ENCODE measurements at regions not wholly inside any gene's neighbourhood (a gene's known extent, or its start where the extent isn't known, plus 50 kb on each side); places are given as distances from the start of the nearest gene placed in this dataset.
"Not testable (repeated sequence)": the region's sequence is repeated elsewhere in the genome, so short reads cannot be mapped to it uniquely, and the experiment has no call there.

DNA sequence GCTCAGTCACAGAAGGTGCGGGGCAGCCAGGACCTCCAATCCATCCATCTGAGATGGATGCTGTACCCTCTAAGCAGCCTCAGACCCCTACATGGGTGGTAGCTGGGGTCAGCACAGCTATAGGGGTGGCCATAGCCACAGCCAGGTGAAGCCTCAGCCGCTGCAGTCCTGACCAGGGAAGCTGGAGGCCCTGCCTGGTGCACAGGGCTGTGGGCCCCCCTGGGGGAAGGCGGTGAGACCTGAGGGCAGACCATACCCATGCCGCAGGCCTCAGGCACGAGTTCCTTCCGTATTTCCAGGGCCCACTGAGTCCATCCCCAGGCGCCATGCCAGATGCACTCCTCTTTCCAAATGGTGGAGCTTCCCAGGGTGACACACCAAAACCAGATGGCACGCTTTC is 96.6 kb upstream of the KDM7A start (continued):
- TF ChIP-seq, protein P1, sequence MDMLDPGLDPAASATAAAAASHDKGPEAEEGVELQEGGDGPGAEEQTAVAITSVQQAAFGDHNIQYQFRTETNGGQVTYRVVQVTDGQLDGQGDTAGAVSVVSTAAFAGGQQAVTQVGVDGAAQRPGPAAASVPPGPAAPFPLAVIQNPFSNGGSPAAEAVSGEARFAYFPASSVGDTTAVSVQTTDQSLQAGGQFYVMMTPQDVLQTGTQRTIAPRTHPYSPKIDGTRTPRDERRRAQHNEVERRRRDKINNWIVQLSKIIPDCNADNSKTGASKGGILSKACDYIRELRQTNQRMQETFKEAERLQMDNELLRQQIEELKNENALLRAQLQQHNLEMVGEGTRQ (IDR thresholded peaks at IDR 0.05; ENCODE audit: borderline replicate concordance, low read depth, low read length): no peak
- no peak for TF ChIP-seq POLR2AphosphoS5 (IDR thresholded peaks at IDR 0.05; ENCODE audit: low read depth, low read length)
- TF ChIP-seq FOSL2 (IDR thresholded peaks at IDR 0.05; ENCODE audit: borderline replicate concordance, low read depth): no peak
- no peak for TF ChIP-seq FOXJ3 (CRISPR knock-in tag; IDR thresholded peaks at IDR 0.05)
- TF ChIP-seq, protein P2, sequence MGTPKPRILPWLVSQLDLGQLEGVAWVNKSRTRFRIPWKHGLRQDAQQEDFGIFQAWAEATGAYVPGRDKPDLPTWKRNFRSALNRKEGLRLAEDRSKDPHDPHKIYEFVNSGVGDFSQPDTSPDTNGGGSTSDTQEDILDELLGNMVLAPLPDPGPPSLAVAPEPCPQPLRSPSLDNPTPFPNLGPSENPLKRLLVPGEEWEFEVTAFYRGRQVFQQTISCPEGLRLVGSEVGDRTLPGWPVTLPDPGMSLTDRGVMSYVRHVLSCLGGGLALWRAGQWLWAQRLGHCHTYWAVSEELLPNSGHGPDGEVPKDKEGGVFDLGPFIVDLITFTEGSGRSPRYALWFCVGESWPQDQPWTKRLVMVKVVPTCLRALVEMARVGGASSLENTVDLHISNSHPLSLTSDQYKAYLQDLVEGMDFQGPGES (IDR thresholded peaks at IDR 0.05; ENCODE audit: low read depth, low read length): no peak
- TF ChIP-seq, protein P3, sequence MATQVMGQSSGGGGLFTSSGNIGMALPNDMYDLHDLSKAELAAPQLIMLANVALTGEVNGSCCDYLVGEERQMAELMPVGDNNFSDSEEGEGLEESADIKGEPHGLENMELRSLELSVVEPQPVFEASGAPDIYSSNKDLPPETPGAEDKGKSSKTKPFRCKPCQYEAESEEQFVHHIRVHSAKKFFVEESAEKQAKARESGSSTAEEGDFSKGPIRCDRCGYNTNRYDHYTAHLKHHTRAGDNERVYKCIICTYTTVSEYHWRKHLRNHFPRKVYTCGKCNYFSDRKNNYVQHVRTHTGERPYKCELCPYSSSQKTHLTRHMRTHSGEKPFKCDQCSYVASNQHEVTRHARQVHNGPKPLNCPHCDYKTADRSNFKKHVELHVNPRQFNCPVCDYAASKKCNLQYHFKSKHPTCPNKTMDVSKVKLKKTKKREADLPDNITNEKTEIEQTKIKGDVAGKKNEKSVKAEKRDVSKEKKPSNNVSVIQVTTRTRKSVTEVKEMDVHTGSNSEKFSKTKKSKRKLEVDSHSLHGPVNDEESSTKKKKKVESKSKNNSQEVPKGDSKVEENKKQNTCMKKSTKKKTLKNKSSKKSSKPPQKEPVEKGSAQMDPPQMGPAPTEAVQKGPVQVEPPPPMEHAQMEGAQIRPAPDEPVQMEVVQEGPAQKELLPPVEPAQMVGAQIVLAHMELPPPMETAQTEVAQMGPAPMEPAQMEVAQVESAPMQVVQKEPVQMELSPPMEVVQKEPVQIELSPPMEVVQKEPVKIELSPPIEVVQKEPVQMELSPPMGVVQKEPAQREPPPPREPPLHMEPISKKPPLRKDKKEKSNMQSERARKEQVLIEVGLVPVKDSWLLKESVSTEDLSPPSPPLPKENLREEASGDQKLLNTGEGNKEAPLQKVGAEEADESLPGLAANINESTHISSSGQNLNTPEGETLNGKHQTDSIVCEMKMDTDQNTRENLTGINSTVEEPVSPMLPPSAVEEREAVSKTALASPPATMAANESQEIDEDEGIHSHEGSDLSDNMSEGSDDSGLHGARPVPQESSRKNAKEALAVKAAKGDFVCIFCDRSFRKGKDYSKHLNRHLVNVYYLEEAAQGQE (IDR thresholded peaks at IDR 0.05; ENCODE audit: low read depth, low read length): no peak
- TF ChIP-seq RAD21 (IDR thresholded peaks at IDR 0.05; ENCODE audit: low read length): no peak
- TF ChIP-seq RFX5 (IDR thresholded peaks at IDR 0.05; ENCODE audit: low read length): no peak

DNA sequence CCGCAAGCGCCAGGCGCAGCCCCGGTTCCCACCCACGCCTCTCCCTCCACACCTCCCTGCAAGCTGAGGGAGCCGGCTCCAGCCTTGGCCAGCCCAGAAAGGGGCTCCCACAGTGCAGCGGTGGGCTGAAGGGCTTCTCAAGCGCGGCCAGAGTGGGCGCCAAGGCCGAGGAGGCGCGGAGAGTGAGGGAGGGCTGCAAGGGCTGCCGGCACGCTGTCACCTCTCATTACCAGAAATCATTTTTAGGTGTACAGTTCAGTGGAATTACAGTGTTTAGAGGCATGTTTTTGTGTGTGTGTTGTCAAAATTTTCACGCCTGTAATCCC is 94.8 kb upstream of the KDM7A start:
- CTCF ChIA-PET: interaction anchor here (1.6 kb wide), 1 partner anchor 13 kb away, joined by 4 read pairs; no protein-coding TSS in a partner anchor

DNA sequence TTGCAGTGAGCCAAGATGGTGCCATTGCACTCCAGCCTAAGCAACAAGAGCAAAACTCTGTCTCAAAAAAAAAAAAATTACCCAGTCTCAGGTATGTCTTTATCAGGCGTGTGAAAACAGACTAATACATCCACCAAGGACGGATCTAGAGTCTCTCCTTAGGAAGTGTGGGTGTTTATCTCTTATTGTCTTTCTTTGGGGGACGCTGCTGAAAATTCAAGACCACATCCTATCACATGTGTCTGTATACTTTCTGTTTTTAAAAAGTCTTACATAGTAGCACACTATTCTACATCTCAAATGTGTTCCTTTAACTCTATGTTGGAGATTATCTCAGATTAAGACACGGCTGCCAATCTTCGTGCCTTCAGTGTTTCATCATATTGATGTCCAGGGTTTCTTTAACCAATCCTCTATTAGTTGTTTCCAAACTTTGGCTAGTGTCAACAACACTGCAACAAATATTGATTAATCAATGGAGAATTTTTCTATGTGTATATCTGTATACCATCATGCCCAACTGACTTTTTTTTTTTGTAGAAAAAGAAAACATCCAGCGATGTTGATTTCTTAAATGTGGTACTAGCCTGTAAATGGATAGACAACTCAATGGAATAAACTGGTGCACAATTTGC is 92.3 kb upstream of the KDM7A start:
- H3K9me2 ChIP-seq: no peaks in the 10 kb centered on the region
- no peaks in the 10 kb centered on the region for H3K4me1 ChIP-seq (ENCODE audit: control insufficient read depth in 1 of 2, insufficient read depth in 2 of 2, low read depth in 1 of 2, low read length in 1 of 2)
- WGBS (ENCODE audit: low lambda C conversion rate): 73% methylated on average over 6 of the region's 6 CpGs
- no peaks in the 10 kb centered on the region for H3F3A ChIP-seq (replicated peaks; ENCODE audit: insufficient read depth)
- no peaks in the 10 kb centered on the region for H3K36me3 ChIP-seq (replicated peaks in 1 of 2; ENCODE audit: control insufficient read depth in 1 of 2, insufficient read depth in 2 of 2, low read length in 1 of 2)
- no peak overlapping the region for H3K9ac ChIP-seq
- CTCF ChIA-PET: interaction anchor here (0.9 kb wide), 1 partner anchor 14 kb away, joined by 3 read pairs; no protein-coding TSS in a partner anchor
- H3K79me2 ChIP-seq (ENCODE audit: insufficient read depth): no peaks in the 10 kb centered on the region
- H3K9me3 ChIP-seq: no peaks in the 10 kb centered on the region
- H2AFZ ChIP-seq (ENCODE audit: low read depth): no peak overlapping the region
- no peak for DNase-seq
- H4K20me1 ChIP-seq (ENCODE audit: insufficient read depth): no peaks in the 10 kb centered on the region
- H3K27me3 ChIP-seq (ENCODE audit: insufficient read depth): no peaks in the 10 kb centered on the region
- H3K4me3 ChIP-seq (ENCODE audit: low read depth in 2 of 2, low read length in 1 of 2): no peak overlapping the region
- H3K4me2 ChIP-seq: no peak overlapping the region
- H3K27ac ChIP-seq (ENCODE audit: low read depth in 2 of 2, low read length in 1 of 2): no peak overlapping the region
- POLR2A ChIA-PET: no interaction called here
- TF ChIP-seq, protein P4, sequence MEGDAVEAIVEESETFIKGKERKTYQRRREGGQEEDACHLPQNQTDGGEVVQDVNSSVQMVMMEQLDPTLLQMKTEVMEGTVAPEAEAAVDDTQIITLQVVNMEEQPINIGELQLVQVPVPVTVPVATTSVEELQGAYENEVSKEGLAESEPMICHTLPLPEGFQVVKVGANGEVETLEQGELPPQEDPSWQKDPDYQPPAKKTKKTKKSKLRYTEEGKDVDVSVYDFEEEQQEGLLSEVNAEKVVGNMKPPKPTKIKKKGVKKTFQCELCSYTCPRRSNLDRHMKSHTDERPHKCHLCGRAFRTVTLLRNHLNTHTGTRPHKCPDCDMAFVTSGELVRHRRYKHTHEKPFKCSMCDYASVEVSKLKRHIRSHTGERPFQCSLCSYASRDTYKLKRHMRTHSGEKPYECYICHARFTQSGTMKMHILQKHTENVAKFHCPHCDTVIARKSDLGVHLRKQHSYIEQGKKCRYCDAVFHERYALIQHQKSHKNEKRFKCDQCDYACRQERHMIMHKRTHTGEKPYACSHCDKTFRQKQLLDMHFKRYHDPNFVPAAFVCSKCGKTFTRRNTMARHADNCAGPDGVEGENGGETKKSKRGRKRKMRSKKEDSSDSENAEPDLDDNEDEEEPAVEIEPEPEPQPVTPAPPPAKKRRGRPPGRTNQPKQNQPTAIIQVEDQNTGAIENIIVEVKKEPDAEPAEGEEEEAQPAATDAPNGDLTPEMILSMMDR (IDR thresholded peaks at IDR 0.05): no peak
- TF ChIP-seq, protein P5, sequence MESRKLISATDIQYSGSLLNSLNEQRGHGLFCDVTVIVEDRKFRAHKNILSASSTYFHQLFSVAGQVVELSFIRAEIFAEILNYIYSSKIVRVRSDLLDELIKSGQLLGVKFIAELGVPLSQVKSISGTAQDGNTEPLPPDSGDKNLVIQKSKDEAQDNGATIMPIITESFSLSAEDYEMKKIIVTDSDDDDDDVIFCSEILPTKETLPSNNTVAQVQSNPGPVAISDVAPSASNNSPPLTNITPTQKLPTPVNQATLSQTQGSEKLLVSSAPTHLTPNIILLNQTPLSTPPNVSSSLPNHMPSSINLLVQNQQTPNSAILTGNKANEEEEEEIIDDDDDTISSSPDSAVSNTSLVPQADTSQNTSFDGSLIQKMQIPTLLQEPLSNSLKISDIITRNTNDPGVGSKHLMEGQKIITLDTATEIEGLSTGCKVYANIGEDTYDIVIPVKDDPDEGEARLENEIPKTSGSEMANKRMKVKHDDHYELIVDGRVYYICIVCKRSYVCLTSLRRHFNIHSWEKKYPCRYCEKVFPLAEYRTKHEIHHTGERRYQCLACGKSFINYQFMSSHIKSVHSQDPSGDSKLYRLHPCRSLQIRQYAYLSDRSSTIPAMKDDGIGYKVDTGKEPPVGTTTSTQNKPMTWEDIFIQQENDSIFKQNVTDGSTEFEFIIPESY (IDR thresholded peaks at IDR 0.05; ENCODE audit: borderline replicate concordance, low read depth): no peak
- no peak for TF ChIP-seq RAD21 (IDR thresholded peaks at IDR 0.05; ENCODE audit: low read length)
- no peak for TF ChIP-seq CHD2 (IDR thresholded peaks at IDR 0.05; ENCODE audit: low read length, partially characterized antibody)
- TF ChIP-seq, protein P2 (IDR thresholded peaks at IDR 0.05; ENCODE audit: low read depth, low read length): no peak
- no peak for TF ChIP-seq NFIC (IDR thresholded peaks at IDR 0.05; ENCODE audit: borderline replicate concordance)
- no peak for TF ChIP-seq MXI1 (IDR thresholded peaks at IDR 0.05; ENCODE audit: low read depth, low read length)

More for the DNA sequence above, 94.8 kb upstream of the KDM7A start:
- H3K36me3 ChIP-seq (replicated peaks in 1 of 2; ENCODE audit: control insufficient read depth in 1 of 2, insufficient read depth in 2 of 2, low read length in 1 of 2); POLR2A ChIA-PET; H3K9me3 ChIP-seq; H3K9me2 ChIP-seq; H3K4me2 ChIP-seq; H3F3A ChIP-seq (replicated peaks; ENCODE audit: insufficient read depth); H3K9ac ChIP-seq; H3K4me1 ChIP-seq (ENCODE audit: control insufficient read depth in 1 of 2, insufficient read depth in 2 of 2, low read depth in 1 of 2, low read length in 1 of 2); H3K4me3 ChIP-seq (ENCODE audit: low read depth in 2 of 2, low read length in 1 of 2); H3K27ac ChIP-seq (ENCODE audit: low read depth in 2 of 2, low read length in 1 of 2); DNase-seq; H4K20me1 ChIP-seq (ENCODE audit: insufficient read depth); H3K27me3 ChIP-seq (ENCODE audit: insufficient read depth); H3K79me2 ChIP-seq (ENCODE audit: insufficient read depth); H2AFZ ChIP-seq (ENCODE audit: low read depth): not testable (repeated sequence)
- WGBS (ENCODE audit: low lambda C conversion rate): 90% methylated on average over 13 of the region's 16 CpGs

All from SK-N-SH (cell line).